CD4-positive, alpha-beta T cell (primary cell): ENCODE measurements at regions not wholly inside any gene's neighbourhood (a gene's known extent, or its start where the extent isn't known, plus 50 kb on each side); places are given as distances from the start of the nearest gene placed in this dataset.

Source experiments
- ATAC-seq: fragments of 200-7000 bp; cut with Tn5 transposase; one replicate; pipeline ENCODE4 v1.10.0; 2022; ENCODE audit warnings: mild to moderate bottlenecking; ENCODE audit not compliant: poor library complexity
- CTCF ChIA-PET: fragments of 350-600 bp; sonication (Branson Sonifier 250); formaldehyde crosslinking; loops from one replicate; lab custom pipeline; 2021; ENCODE audit warnings: antibody characterized with exemption, inconsistent platforms; lab: Charles Lee
- POLR2A ChIA-PET: fragments of 350-600 bp; sonication (Branson Sonifier 250); formaldehyde crosslinking; loops from one replicate; lab custom pipeline; 2021; ENCODE audit warnings: antibody characterized with exemption, inconsistent platforms; lab: Charles Lee
- DNase-seq, 14 experiments: peaks; one replicate each; pipeline ENCODE4 v3.0.0-alpha.2; 2013 to 2020; ENCODE audit warnings: mixed read lengths in 2 of 14
- H3K27ac ChIP-seq, 2 donors: one replicate each; pipeline versions ENCODE4 v1.5.1 to v1.7.0; 2013; ENCODE audit warnings: low read length in 2 of 2, low read depth in 1 of 2, mild to moderate bottlenecking in 1 of 2
- H3K27me3 ChIP-seq, 2 experiments: 1 replicate in 1 of 2; 2 replicates in 1 of 2; pipeline versions ENCODE4 v1.6.1 to v1.7.0; 2013; ENCODE audit warnings: low read length in 2 of 2, control low read depth in 1 of 2, mild to moderate bottlenecking in 1 of 2, moderate library complexity in 1 of 2; ENCODE audit not compliant: insufficient read depth in 2 of 2, control insufficient read depth in 1 of 2
- H3K36me3 ChIP-seq: one replicate; pipeline ENCODE4 v1.6.1; 2013; ENCODE audit warnings: low read length, control low read depth; ENCODE audit not compliant: insufficient read depth
- H3K4me1 ChIP-seq: one replicate; pipeline ENCODE4 v1.6.1; 2013; ENCODE audit warnings: low read length, control low read depth; ENCODE audit not compliant: insufficient read depth
- H3K4me3 ChIP-seq: one replicate; pipeline ENCODE4 v1.5.1; 2013; ENCODE audit warnings: mild to moderate bottlenecking, low read length, moderate library complexity
- H3K9me3 ChIP-seq, 2 experiments: 1 replicate in 1 of 2; 2 replicates in 1 of 2; pipeline versions ENCODE4 v1.6.1 to v1.7.0; 2013; ENCODE audit warnings: low read length in 2 of 2, mild to moderate bottlenecking in 2 of 2, control low read depth in 1 of 2, moderate library complexity in 1 of 2; ENCODE audit not compliant: control insufficient read depth in 1 of 2, insufficient read depth in 1 of 2
- H3K27ac Mint-ChIP-seq: one replicate; pipeline ENCODE4 v1.8.0; 2020; ENCODE audit warnings: mixed read lengths
- H3K27me3 Mint-ChIP-seq: one replicate; pipeline ENCODE4 v1.8.0; 2021; ENCODE audit warnings: mixed read lengths
- H3K36me3 Mint-ChIP-seq: one replicate; pipeline ENCODE4 v1.8.0; 2021; ENCODE audit warnings: low read depth, mixed read lengths
- H3K4me1 Mint-ChIP-seq: one replicate; pipeline ENCODE4 v1.8.0; 2021; ENCODE audit warnings: low read depth, mixed read lengths
- H3K4me3 Mint-ChIP-seq: one replicate; pipeline ENCODE4 v1.8.0; 2020; ENCODE audit warnings: mild to moderate bottlenecking, mixed read lengths
- H3K9me3 Mint-ChIP-seq: one replicate; pipeline ENCODE4 v1.8.0; 2020; ENCODE audit warnings: mixed read lengths
- CTCF ChIP-seq: fragments of 200-600 bp; IDR thresholded peaks from one replicate; pipeline ENCODE4 v1.8.0; 2022; ENCODE audit warnings: antibody characterized with exemption, mild to moderate bottlenecking
- intact Hi-C, 2 experiments: fragments of 100-400 bp; cut with DNase I in 1 of 2; cut with micrococcal nuclease in 1 of 2; formaldehyde crosslinking; loops; one replicate each; pipeline versions ENCODE4 v1.15.1 to v1.9.0; 2023 to 2025; cut with DNase I, micrococcal nuclease

GRCh38 chr1:177464686-177465085, 293.9 kb downstream of the BRINP2 start:
- H3K9me3 ChIP-seq = no peaks in the 10 kb centered on the region
- Mint-ChIP-seq H3K27ac (no peak overlapping the region), H3K36me3 (no peaks in the 10 kb centered on the region), H3K27me3 (no peaks in the 10 kb centered on the region), H3K4me3 (no peak overlapping the region), H3K4me1 (no peaks in the 10 kb centered on the region), H3K9me3 (peaks cover 9% of the 10 kb centered on the region)
- no peaks in the 10 kb centered on the region for H3K4me1 ChIP-seq
- DNase-seq = no peak
- ChIA-PET POLR2A (no interaction called here), CTCF (no interaction called here)
- H3K27me3 ChIP-seq = no peaks in the 10 kb centered on the region
- no peak overlapping the region for H3K4me3 ChIP-seq
- no peak overlapping the region for H3K27ac ChIP-seq
- no peaks in the 10 kb centered on the region for H3K36me3 ChIP-seq
- no peak for TF ChIP-seq CTCF
- intact Hi-C loops = no loop called here
- no peak for ATAC-seq

- Mint-ChIP-seq H3K27ac (no peak overlapping the region), H3K4me1 (no peaks in the 10 kb centered on the region), H3K4me3 (no peak overlapping the region), H3K9me3 (peaks cover 8% of the 10 kb centered on the region), H3K27me3 (no peaks in the 10 kb centered on the region), H3K36me3 (no peaks in the 10 kb centered on the region)
- Histone ChIP-seq H3K9me3 (peaks cover 0 to 5% of the 10 kb centered on the region in 2 experiments), H3K36me3 (no peaks in the 10 kb centered on the region), H3K27me3 (no peaks in the 10 kb centered on the region), H3K4me1 (no peaks in the 10 kb centered on the region), H3K4me3 (no peak overlapping the region), H3K27ac (no peak overlapping the region)
- DNase-seq (no peak), ATAC-seq (no peak)
- intact Hi-C loops = no loop called here
- CTCF ChIA-PET = no interaction called here
- TF ChIP-seq CTCF = no peak
- POLR2A ChIA-PET = no interaction called here
These were observed 280.4 kb downstream of the BRINP2 start for GRCh38 chr1:177451191-177451590.

- POLR2A ChIA-PET = no interaction called here
- intact Hi-C loops = no loop called here
- CTCF ChIA-PET = no interaction called here
- Histone ChIP-seq H3K27ac (no peak overlapping the region), H3K9me3 (peaks cover 0 to 5% of the 10 kb centered on the region in 2 experiments), H3K36me3 (no peaks in the 10 kb centered on the region), H3K27me3 (no peaks in the 10 kb centered on the region), H3K4me1 (no peaks in the 10 kb centered on the region), H3K4me3 (no peak overlapping the region)
- H3K36me3 Mint-ChIP-seq = no peaks in the 10 kb centered on the region
- H3K9me3 Mint-ChIP-seq = peaks cover 8% of the 10 kb centered on the region
- DNase-seq (no peak), ATAC-seq (no peak)
- TF ChIP-seq CTCF = no peak
- H3K4me1 Mint-ChIP-seq = no peaks in the 10 kb centered on the region
- H3K27ac Mint-ChIP-seq = no peak overlapping the region
- H3K4me3 Mint-ChIP-seq = no peak overlapping the region
- H3K27me3 Mint-ChIP-seq = no peaks in the 10 kb centered on the region
These were observed 278.0 kb downstream of the BRINP2 start for GRCh38 chr1:177448652-177449357.
